Tibial nerve (tissue), 4 donors: ENCODE measurements at regions not wholly inside any gene's neighbourhood (a gene's known extent, or its start where the extent isn't known, plus 50 kb on each side); places are given as distances from the start of the nearest gene placed in this dataset.
"Not testable (repeated sequence)": the region's sequence is repeated elsewhere in the genome, so short reads cannot be mapped to it uniquely, and the experiment has no call there.

Experiments used
- DNase-seq, 2 donors: peaks; one replicate each; pipeline ENCODE4 v3.0.0-alpha.2; 2019; ENCODE audit warnings: low spot score in 2 of 2
- H3K27ac ChIP-seq, 4 donors: fragments of 200-600 bp; sonication (generic) in 3 of 4; one replicate each; pipeline ENCODE4 v1.5.1; 2017 to 2019; ENCODE audit warnings: mild to moderate bottlenecking in 1 of 4
- H3K27me3 ChIP-seq, 2 donors: fragments of 200-600 bp; sonication (generic) in 1 of 2; one replicate each; pipeline versions ENCODE4 v1.5.1 to v1.6.0; 2017 to 2019
- H3K36me3 ChIP-seq, 3 donors: fragments of 200-600 bp; sonication (generic); one replicate each; pipeline ENCODE4 v1.5.1; 2018 to 2019
- H3K4me1 ChIP-seq, 4 donors: fragments of 200-600 bp; sonication (generic) in 3 of 4; one replicate each; pipeline ENCODE4 v1.5.1; 2017 to 2019
- H3K4me3 ChIP-seq, 4 donors: fragments of 200-600 bp; sonication (generic) in 3 of 4; one replicate each; pipeline ENCODE4 v1.5.1; 2017 to 2019; ENCODE audit warnings: mild to moderate bottlenecking in 1 of 4, moderate library complexity in 1 of 4
- H3K9me3 ChIP-seq, 4 donors: fragments of 200-600 bp; sonication (generic) in 3 of 4; one replicate each; pipeline ENCODE4 v1.5.1; 2017 to 2019
- CTCF ChIP-seq, 5 experiments: fragments of 200-600 bp in 3 of 5; fragments of 450-650 bp in 2 of 5; sonication (generic) in 3 of 5; IDR thresholded peaks; one replicate each; pipeline ENCODE4 v1.5.1; 2016 to 2019; ENCODE audit warnings: antibody characterized with exemption in 5 of 5, mild to moderate bottlenecking in 3 of 5, moderate library complexity in 2 of 5
- EP300 ChIP-seq, 2 donors: sonication (generic); formaldehyde crosslinking; IDR thresholded peaks; one replicate each; pipeline ENCODE4 v1.6.1; 2017; ENCODE audit warnings: antibody characterized with exemption in 2 of 2, mild to moderate bottlenecking in 1 of 2
- POLR2A ChIP-seq, 2 donors: fragments of 450-650 bp; IDR thresholded peaks; one replicate each; pipeline ENCODE4 v1.6.1; 2017; ENCODE audit warnings: antibody characterized with exemption in 2 of 2, mild to moderate bottlenecking in 2 of 2, moderate library complexity in 2 of 2
- WGBS, 2 donors: methylation state at CpG; one replicate each; pipeline ENCODE4 v1.1.5; 2018; 5-methylcytosine and 5-hydroxymethylcytosine counted together

GRCh38 chr2:47708801-47709499 lies 74.0 kb upstream of the MSH6 start:
- Histone ChIP-seq H3K4me3 (no peak overlapping the region), H3K4me1 (no peaks in the 10 kb centered on the region), H3K27ac (no peak overlapping the region), H3K9me3 (no peaks in the 10 kb centered on the region), H3K27me3 (no peaks in the 10 kb centered on the region), H3K36me3 (no peaks in the 10 kb centered on the region)
- no peak for DNase-seq
- 87 to 91% methylated on average over 4 of the region's 4 CpGs for WGBS, 2 donors
- TF ChIP-seq CTCF (IDR thresholded peaks at IDR 0.05) (no peak), EP300 (IDR thresholded peaks at IDR 0.05) (no peak), POLR2A (IDR thresholded peaks at IDR 0.05) (no peak)

GRCh38 chr2:47704287-47704686 lies 78.7 kb upstream of the MSH6 start:
- Histone ChIP-seq H3K4me3 (no peak overlapping the region), H3K27ac (no peak overlapping the region), H3K27me3 (no peaks in the 10 kb centered on the region), H3K9me3 (no peaks in the 10 kb centered on the region), H3K4me1 (no peaks in the 10 kb centered on the region), H3K36me3 (no peaks in the 10 kb centered on the region)
- TF ChIP-seq POLR2A (IDR thresholded peaks at IDR 0.05): no peak
- no peak for TF ChIP-seq EP300 (IDR thresholded peaks at IDR 0.05)
- no peak for TF ChIP-seq CTCF (IDR thresholded peaks at IDR 0.05)
- WGBS, 2 donors: 29 to 35% methylated on average over 2 of the region's 2 CpGs
- no peak for DNase-seq

GRCh38 chr2:47699533-47700215 lies 83.3 kb upstream of the MSH6 start:
- H3K9me3 ChIP-seq: no peaks in the 10 kb centered on the region
- H3K4me1 ChIP-seq: no peaks in the 10 kb centered on the region
- 96 to 100% methylated on average over 1 of the region's 1 CpG for WGBS, 2 donors
- no peaks in the 10 kb centered on the region for H3K36me3 ChIP-seq
- DNase-seq: no peak
- H3K27ac ChIP-seq: no peak overlapping the region
- TF ChIP-seq POLR2A (IDR thresholded peaks at IDR 0.05): no peak
- no peak for TF ChIP-seq CTCF (IDR thresholded peaks at IDR 0.05)
- no peak for TF ChIP-seq EP300 (IDR thresholded peaks at IDR 0.05)
- H3K4me3 ChIP-seq: no peak overlapping the region
- no peaks in the 10 kb centered on the region for H3K27me3 ChIP-seq

- not testable (repeated sequence) for H3K27me3 ChIP-seq, H3K36me3 ChIP-seq, H3K9me3 ChIP-seq, H3K4me1 ChIP-seq, H3K4me3 ChIP-seq, DNase-seq, H3K27ac ChIP-seq
- 60 to 62% methylated on average over 4 of the region's 4 CpGs for WGBS, 2 donors
Observed at GRCh38 chr2:47698436-47698972, 84.4 kb upstream of the MSH6 start.

- H3K9me3 ChIP-seq, DNase-seq, H3K4me1 ChIP-seq, H3K36me3 ChIP-seq, H3K27ac ChIP-seq, H3K4me3 ChIP-seq, H3K27me3 ChIP-seq: not testable (repeated sequence)
- 75 to 76% methylated on average over 14 of the region's 14 CpGs for WGBS, 2 donors
Observed at GRCh38 chr2:47697681-47698435, 85.1 kb upstream of the MSH6 start.
